ENCODE measurements at regions not wholly inside any gene's neighbourhood (a gene's known extent, or its start where the extent isn't known, plus 50 kb on each side); places are given as distances from the start of the nearest gene placed in this dataset.

DNA sequence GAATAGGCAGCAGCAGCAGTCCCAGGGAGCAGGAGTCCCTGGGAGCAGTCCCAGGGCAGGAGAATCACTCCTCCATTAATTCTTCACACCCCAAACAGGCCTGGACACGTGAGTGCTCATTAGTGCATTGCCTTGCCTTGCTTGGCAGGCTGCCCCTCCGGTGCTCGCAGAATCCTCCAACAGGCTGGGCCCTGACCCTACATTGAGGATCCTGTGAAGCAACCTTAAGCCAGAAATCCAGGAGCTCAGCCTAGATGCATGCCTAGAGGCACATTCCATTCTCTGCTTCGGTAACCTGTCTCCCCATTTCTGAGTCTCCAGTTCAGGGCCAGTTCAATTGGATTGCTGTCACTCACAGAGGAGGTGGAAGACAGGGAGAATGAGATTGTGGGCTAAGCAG lies 97.4 kb upstream of the LRATD1 start:
- TF ChIP-seq, protein P1, sequence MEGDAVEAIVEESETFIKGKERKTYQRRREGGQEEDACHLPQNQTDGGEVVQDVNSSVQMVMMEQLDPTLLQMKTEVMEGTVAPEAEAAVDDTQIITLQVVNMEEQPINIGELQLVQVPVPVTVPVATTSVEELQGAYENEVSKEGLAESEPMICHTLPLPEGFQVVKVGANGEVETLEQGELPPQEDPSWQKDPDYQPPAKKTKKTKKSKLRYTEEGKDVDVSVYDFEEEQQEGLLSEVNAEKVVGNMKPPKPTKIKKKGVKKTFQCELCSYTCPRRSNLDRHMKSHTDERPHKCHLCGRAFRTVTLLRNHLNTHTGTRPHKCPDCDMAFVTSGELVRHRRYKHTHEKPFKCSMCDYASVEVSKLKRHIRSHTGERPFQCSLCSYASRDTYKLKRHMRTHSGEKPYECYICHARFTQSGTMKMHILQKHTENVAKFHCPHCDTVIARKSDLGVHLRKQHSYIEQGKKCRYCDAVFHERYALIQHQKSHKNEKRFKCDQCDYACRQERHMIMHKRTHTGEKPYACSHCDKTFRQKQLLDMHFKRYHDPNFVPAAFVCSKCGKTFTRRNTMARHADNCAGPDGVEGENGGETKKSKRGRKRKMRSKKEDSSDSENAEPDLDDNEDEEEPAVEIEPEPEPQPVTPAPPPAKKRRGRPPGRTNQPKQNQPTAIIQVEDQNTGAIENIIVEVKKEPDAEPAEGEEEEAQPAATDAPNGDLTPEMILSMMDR (IDR thresholded peaks at IDR 0.05; ENCODE audit: low read length), result no peak
- TF ChIP-seq EZH2 (optimal IDR thresholded peaks at IDR 0.05; ENCODE audit: low read depth, low read length), result no peak
